HL-60 (cell line): ENCODE measurements at regions not wholly inside any gene's neighbourhood (a gene's known extent, or its start where the extent isn't known, plus 50 kb on each side); places are given as distances from the start of the nearest gene placed in this dataset.

Experiments used
- CTCF ChIP-seq: IDR thresholded peaks from one replicate; pipeline ENCODE4 v1.5.1; 2011; ENCODE audit warnings: low read length, control low read depth, inconsistent platforms; ENCODE audit not compliant: insufficient read depth
- GABPA ChIP-seq: IDR thresholded peaks from 2 replicates; pipeline ENCODE4 v1.6.1; 2012; ENCODE audit warnings: low read depth
- POLR2AphosphoS5 ChIP-seq: IDR thresholded peaks from 2 replicates; pipeline ENCODE4 v1.6.1; 2012; ENCODE audit warnings: low read depth

- TF ChIP-seq CTCF, result no peak
- no peak for TF ChIP-seq GABPA
- TF ChIP-seq POLR2AphosphoS5, result no peak
These were observed 1458.8 kb upstream of the ACO1 start for GRCh38 chr9:30925635-30926034.
